HG02885 (cell line): ENCODE measurements at regions not wholly inside any gene's neighbourhood (a gene's known extent, or its start where the extent isn't known, plus 50 kb on each side); places are given as distances from the start of the nearest gene placed in this dataset.

Experiments
- ATAC-seq: cut with Tn5 transposase; IDR thresholded peaks from one replicate; pipeline ENCODE4 v1.9.1; 2021; ENCODE audit warnings: mild to moderate bottlenecking; ENCODE audit not compliant: unreplicated experiment, poor library complexity

- no peak for ATAC-seq
Observed at GRCh38 chr1:104906141-104906540, 1156.4 kb downstream of the AMY1C start.

- no peak for ATAC-seq
Observed at GRCh38 chr1:104919188-104919587, 1169.5 kb downstream of the AMY1C start.

- no peak for ATAC-seq
Observed at GRCh38 chr1:104921525-104921924, 1171.8 kb downstream of the AMY1C start.

GRCh38 chr1:104923075-104923474 is 1173.4 kb downstream of the AMY1C start:
- no peak for ATAC-seq

- ATAC-seq: no peak
Observed at GRCh38 chr1:104929280-104929679, 1179.6 kb downstream of the AMY1C start.

GRCh38 chr1:104932030-104932915 is 1182.6 kb downstream of the AMY1C start:
- peak; percentile 51 for ATAC-seq

GRCh38 chr1:104932949-104933679 is 1183.4 kb downstream of the AMY1C start:
- peak; percentile 26 for ATAC-seq

- ATAC-seq: no peak
Observed at GRCh38 chr1:104933846-104934245, 1184.1 kb downstream of the AMY1C start.

- no peak for ATAC-seq
Observed at GRCh38 chr1:104945406-104945805, 1195.7 kb downstream of the AMY1C start.

- peak; percentile 61 for ATAC-seq
Observed at GRCh38 chr1:104946558-104947210, 1197.0 kb downstream of the AMY1C start.

- no peak for ATAC-seq
Observed at GRCh38 chr1:104953555-104953954, 1203.9 kb downstream of the AMY1C start.

- ATAC-seq: no peak
Observed at GRCh38 chr1:104973516-104973915, 1223.8 kb downstream of the AMY1C start.

GRCh38 chr1:104979651-104980050 is 1230.0 kb downstream of the AMY1C start:
- ATAC-seq: no peak

GRCh38 chr1:104987210-104987609 is 1237.5 kb downstream of the AMY1C start:
- peak; percentile 99 for ATAC-seq

- no peak for ATAC-seq
Observed at GRCh38 chr1:104989012-104989411, 1239.3 kb downstream of the AMY1C start.

GRCh38 chr1:104991702-104992101 is 1242.0 kb downstream of the AMY1C start:
- ATAC-seq: no peak

GRCh38 chr1:105000793-105001192 is 1251.1 kb downstream of the AMY1C start:
- ATAC-seq: peak; percentile 73

- ATAC-seq: no peak
Observed at GRCh38 chr1:105004515-105004914, 1254.8 kb downstream of the AMY1C start.

- no peak for ATAC-seq
Observed at GRCh38 chr1:105005594-105006195, 1256.0 kb downstream of the AMY1C start.

GRCh38 chr1:105017587-105017986 is 1267.9 kb downstream of the AMY1C start:
- no peak for ATAC-seq

GRCh38 chr1:105023719-105024118 is 1274.0 kb downstream of the AMY1C start:
- no peak for ATAC-seq
